LNCAP (cell line): ENCODE measurements at regions not wholly inside any gene's neighbourhood (a gene's known extent, or its start where the extent isn't known, plus 50 kb on each side); places are given as distances from the start of the nearest gene placed in this dataset.

Experiments used
- CTCF ChIP-seq: fragments of 450-650 bp; IDR thresholded peaks from 2 replicates; pipeline ENCODE4 v1.5.1; 2017; ENCODE audit warnings: mild to moderate bottlenecking

GRCh38 chr6:49220293-49220692 is 242.8 kb downstream of the MMUT start:
- TF ChIP-seq CTCF = no peak

- TF ChIP-seq CTCF = no peak
Observed at GRCh38 chr6:49205526-49205925, 257.5 kb downstream of the MMUT start.

GRCh38 chr6:49202924-49203536 is 260.0 kb downstream of the MMUT start:
- no peak for TF ChIP-seq CTCF

GRCh38 chr6:49198015-49198414 is 265.0 kb downstream of the MMUT start:
- TF ChIP-seq CTCF = no peak

- no peak for TF ChIP-seq CTCF
Observed at GRCh38 chr6:49155316-49155715, 307.7 kb downstream of the MMUT start.

DNA sequence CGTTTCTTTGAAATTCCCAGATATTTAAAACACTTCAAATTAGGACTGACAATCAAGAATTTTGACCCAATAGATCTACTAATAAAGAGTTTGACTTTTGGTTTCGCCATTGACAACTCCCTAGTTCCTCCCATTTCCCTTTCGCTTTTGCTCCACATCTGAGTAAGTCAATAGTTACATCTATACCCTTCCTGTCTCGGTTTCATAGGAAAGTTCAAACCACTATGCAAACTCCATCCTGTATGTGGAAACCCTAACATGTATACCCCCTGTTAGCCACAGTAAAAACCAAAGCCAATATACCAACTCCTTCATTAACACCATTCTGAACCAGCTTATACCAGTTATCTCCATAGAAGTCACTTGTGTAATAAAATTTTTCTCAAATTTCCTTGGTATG is 311.1 kb downstream of the MMUT start:
- no peak for TF ChIP-seq CTCF

DNA sequence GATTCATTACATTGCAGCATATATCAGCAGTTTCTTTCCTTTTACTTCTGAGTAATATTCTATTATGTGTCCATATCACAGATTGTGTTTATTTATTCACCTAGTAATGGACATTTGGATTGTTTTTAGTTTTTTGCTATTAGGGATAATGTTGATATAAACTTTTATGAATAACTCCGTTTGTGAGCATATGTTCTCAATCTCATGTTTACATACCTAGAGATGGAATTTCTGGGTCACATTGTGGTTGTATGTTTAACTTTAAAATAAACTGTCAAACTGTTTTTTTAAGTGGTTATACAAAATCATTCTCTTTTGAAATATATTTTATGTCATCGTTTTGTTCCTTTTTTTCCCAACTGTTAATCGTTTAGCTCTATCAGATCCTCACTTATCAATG is 311.6 kb downstream of the MMUT start:
- TF ChIP-seq CTCF = no peak

DNA sequence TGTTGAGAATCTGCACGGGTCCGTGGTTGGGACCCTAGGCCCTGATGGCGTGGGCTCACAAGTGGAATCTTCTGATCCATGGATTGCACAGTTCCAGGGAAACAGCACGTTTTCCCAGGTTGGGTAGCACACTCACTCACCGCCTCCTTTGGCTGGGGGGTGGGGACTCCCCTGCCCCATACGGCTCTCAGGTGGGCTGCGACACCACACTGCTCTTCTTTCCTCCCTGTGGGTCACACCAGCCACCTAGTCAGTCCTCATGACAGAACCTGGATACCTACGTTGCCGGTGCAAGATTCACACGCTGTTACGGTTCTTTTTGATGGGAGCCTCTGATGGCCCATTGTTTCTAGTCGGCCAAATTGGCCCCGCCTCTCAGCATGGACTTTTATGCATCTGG is 312.0 kb downstream of the MMUT start:
- no peak for TF ChIP-seq CTCF
